NOMO-1 treated with dmso at 0.1 percent for 144 hours (cell line): ENCODE measurements at regions not wholly inside any gene's neighbourhood (a gene's known extent, or its start where the extent isn't known, plus 50 kb on each side); places are given as distances from the start of the nearest gene placed in this dataset.

Source experiments
- DNase-seq: peaks from one replicate; lab custom pipeline; 2025; ENCODE audit not compliant: unreplicated experiment; lab: John Stamatoyannopoulos, UW

- DNase-seq: no peak
Measured at GRCh38 chr22:27397036-27397953, 404.3 kb downstream of the MN1 start.

- no peak for DNase-seq
Measured at GRCh38 chr22:27397954-27398342, 403.6 kb downstream of the MN1 start.

DNA sequence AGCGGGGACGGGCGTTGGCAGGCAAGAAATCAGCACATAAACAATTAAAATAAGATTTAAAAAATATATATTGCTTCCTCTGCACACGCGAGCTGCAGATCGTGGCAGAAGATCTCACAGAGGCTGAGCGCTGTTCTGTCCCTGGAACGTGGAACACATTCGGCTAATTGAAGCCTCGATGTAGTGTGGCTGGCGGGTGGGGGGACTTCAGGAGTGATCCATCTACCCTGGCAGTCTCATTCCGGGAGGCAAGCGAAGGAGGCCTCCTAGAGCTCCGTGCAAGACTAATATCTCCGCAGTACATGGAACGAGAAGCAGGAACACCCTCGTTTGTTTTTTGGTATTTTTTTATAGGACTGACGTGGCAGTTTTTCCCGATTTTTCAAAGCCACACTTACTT is 402.4 kb downstream of the MN1 start:
- DNase-seq: no peak

GRCh38 chr22:27400811-27401210 is 400.7 kb downstream of the MN1 start:
- no peak for DNase-seq

DNA sequence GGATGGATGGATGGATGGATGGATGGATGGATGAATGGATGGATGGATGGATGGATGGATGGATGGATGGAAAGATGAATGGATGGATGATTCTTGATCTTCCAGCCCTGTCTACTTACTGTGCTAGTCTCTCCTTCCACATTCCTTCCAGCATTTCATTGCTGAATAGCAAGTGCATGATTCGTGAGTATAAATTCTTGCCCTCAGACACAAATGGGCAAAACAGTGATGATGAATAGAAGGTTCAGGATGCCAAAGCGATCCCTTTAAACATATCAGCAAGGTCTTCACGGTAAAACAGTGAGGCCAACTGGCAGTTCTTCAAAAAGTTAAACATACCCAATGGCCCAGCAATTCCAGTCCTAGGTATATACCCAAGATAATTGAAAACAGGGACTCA is 400.2 kb downstream of the MN1 start:
- DNase-seq: no peak

- DNase-seq: no peak
Measured at GRCh38 chr22:27404441-27404840, 397.1 kb downstream of the MN1 start.

DNA sequence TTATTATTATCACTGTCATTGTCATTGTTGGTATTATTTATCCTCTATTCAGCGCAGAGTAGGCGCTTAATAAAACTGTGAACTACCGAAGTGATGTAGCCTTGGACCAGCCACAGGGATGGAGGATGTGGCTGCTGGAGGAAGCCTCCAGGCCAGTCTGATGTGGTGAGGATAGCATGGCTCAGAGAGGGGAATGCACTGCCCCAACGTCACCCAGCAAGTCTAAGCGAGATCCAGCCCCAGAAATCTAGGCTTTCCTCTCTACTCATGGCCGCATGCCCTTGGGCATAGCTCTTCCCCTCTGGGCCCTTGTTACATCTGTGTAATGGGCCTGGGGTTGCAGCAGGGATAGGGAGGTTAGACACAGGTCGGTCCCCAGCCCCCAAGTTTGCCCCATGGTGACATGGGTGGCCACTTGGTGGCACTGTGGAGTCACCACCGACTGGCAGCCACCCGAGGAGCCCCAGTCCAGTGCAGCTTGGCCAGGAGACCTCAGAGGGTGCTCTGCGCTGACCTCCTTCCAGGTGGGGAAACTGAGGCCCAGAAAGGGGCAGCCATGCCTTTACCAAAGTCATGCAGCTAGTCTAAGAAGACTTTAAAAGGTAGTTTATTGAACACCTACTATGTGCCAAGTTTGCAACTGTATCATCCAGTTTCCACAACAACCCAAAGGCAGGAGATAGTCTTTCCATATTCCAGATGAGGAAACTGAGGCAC is 395.7 kb downstream of the MN1 start:
- peak; percentile 23 for DNase-seq

DNA sequence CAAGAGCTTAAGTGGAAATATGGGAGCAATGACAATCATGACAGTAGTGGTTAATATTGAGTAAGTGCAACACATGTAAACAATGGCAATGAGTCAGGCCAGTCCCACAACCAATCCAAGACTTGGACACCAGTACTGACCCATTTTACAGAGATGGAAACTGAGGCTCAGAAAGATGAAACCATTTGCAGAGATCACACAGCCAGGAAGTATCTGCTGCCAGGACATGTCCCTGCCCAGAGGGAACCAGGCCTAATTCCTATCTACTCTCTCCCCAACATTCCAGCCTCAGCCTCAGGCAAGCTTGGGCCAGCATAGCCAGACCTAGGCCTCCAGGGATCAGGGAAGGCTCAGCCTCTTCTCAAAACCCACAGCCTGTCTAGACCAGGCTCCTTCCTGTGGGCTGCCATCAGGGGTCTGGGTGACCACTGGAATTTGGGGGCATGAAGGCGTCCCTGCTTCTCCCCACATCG is 395.1 kb downstream of the MN1 start:
- no peak for DNase-seq

DNA sequence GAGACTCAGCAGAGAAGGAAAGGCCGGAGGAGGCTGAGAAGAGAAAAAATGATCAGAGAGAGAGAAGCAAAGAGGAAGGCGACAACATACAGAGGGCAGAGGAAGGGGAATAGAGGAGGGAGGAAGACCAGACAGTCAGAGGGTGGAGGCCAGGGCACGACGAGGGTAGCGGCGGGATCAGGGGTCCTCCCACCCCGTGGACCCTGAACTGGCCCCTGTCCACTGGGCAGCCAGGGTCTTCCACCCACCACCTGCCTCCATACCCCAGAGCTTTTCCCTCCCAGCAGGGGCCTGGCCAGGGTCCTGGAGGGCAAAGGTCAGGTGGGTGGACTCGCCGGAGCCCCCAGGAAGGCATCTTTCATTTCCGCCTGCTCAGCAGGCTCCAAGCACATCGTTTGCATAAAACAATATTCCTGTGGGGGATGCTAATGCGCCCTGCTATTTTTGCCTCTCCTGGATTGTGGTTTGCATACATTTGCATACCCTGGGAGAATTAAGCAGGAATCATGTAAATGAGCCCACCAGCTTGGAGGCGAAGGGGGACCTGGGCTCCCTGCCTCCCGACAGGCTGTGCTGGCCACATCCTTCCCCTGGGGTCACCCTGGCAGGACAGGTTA is 394.1 kb downstream of the MN1 start:
- no peak for DNase-seq

DNA sequence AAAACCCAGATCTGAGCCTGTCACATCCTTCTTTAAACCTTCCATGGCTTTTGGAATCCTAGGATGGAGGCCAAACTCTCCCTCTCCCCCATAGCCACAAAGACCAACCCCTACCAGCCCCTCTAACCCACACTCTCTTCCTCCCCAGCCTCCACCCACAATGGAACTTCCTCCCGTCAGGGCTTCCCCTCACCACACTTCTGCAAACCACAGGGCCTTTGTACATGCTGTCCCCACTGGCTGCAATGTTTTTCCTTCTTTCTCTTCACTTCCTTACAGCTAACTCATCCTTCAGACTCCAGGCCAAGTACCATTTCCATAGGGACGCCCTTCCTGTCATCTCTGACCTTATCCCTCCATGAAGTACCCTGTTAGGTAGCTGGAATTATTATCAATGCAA is 393.5 kb downstream of the MN1 start:
- no peak for DNase-seq

GRCh38 chr22:27409299-27409698 is 392.3 kb downstream of the MN1 start:
- DNase-seq: no peak

DNA sequence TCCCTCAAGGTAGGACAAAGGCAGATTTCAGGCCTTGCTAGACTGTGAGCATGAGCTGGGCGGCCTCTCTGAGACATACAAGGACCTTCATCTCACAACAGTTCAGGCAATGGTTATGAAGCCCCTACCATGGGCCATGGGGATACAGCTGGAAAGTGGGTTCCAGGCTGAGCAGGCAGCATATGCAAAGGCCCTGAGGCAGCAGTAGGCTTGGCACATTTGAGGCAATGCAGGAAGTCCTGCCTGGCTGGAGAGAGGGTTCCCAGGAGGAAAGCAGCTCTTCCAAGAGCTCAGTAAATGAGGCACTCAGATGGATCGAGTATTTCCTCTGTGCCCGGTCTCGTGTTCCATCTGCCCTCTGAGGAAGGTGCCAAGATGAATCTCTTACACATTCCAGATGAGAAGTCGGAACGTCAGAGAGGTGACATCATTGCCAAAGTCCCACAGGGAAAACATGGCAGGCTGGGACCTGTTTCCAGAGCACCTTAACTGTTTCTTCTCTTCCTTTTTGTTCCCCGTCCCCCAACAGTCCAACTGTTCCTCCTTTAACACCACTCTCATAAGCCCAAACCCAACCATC is 388.6 kb downstream of the MN1 start:
- DNase-seq: no peak

- no peak for DNase-seq
Measured at GRCh38 chr22:27413702-27414101, 387.9 kb downstream of the MN1 start.

DNA sequence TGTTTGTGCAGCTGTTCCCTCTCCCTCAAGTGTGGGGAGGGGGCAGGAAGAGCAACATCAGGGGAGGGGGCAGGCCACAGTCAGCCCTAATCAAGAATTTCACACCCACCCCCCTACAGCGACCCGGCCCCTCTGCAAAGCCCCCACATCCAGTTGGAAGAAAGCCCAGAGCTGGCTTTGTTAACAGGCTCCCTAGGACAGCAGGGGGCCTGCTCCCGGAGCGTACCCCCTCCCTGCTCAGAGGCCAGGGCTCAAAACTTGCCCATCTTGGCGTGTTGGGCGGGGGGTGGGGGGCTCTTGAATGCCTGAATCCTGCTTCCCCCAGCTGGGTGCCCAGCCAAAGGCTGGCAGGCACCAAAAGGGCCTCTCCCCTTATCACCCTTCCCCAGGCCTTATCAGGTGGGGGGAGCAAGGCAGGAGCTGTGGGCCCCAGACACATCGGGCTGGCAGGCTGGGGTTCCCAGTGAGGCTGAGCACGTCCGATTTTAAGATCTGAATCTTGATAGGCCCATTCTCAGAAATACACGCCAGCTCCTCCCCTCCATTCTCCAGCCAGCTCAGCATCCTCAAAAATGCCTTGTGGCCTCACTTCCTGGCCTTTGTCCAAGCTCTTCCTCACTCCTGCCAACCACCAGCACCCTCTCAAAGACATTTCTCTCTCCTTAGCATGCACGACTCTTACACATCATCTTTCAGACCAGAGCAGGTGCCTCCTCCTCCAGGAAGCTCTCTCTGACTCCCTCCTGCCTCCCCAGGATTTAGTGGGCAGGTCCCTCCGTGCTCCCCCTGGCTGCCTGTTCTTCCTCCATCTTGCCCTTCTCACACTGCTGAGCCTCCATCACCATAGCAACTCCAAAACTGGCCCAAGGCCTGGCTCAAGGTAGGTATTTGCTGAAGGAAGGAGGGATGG is 384.8 kb downstream of the MN1 start:
- no peak for DNase-seq

GRCh38 chr22:27417421-27417814 is 384.1 kb downstream of the MN1 start:
- no peak for DNase-seq

DNA sequence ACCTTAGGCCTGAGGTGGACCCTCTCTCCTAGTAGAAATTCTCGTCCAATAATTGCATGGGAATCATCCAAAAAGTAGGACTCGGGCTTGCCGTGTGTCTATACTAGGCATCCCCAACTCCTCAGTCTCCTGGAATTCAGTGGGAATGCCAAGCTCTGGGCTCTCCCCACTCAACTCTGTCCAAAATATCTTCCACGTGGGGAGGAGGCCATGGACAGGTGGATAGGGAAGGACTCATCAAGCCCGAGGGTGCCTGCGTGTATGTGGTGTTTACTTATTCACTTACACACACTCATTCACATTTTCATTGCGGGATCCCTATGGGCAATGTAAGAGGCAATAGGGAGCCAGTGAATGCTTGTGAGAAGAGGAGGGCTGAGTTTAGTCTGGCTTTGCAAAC is 383.3 kb downstream of the MN1 start:
- DNase-seq: no peak

DNA sequence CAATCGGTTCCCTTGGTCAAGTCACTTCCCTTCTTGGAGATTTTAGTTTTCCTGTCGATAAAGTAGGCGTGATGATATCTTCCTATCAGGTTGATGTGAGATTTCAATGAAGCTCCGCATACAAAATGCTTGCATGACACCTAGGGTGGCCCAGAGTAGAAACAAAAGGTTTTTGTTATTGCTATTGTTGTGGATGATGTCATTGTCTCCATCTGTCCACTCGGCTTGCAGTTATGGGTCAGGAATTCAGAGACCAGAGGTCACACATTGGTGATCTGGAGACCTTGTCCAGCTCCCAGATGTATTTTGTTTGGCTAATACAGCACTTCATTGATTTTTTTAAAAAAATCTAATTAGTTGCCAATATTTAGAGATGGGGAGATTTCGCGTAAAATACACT is 382.1 kb downstream of the MN1 start:
- no peak for DNase-seq

DNA sequence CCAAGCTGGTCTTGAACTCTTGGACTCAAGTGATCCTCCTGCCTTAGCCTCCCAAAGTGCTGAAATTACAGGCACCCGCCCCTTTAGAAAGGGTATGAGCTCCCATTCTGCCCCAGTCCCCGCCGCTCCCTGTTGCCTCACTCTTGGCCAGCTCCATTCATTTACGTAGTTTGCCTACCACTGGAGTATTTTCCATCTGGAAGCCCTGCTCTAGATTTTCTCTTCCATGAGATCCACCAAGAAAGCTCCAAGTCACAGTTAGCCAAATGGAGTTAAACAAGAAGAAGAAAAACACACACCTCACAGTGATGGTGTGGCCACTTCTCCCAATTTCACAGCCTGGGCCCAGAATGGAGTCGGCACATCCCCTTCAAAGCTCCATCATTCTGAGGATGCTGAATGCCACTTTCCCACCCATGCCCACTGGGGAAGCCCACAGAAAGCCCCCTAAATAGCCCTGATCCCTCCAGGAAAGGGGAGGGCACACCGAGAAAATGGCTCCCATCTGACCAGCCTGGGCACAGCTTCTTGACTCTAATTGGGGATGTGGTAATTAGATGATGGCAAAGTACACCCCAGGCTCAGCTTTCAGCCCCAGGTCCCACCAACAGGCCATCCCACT is 381.2 kb downstream of the MN1 start:
- DNase-seq: no peak

DNA sequence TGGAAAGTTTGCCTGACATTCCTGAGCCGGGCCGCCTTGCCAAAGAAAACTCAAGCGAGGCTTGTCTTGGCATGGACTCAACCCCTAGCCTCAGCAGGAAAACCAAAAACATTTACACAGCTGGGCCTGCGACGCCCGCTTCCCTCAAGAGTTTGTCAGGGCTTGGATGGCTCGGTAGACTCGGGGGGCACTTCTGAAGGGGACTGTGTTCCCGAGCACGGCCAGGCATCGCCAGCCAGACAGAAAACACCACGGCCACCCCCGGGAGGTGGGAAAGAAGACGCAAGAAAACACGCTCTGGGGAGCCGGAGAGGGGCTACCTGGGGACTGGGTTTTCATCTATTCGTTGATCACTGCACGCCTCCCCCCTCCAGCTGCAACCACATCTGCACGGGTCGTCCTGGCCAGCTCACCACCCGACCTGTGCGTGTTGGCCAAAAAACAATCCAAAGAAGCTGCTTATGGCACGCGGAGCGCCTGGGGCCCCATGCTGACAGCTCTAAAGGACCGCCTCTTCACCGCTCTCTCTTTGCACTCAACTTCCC is 380.7 kb downstream of the MN1 start:
- DNase-seq: no peak

- no peak for DNase-seq
Measured at GRCh38 chr22:27422442-27422841, 379.1 kb downstream of the MN1 start.
